Activated CD8-positive, alpha-beta memory T cell treated with anti-CD3 and anti-CD28 coated beads for 4 hours (primary cell): ENCODE measurements at regions not wholly inside any gene's neighbourhood (a gene's known extent, or its start where the extent isn't known, plus 50 kb on each side); places are given as distances from the start of the nearest gene placed in this dataset.
"Not testable (repeated sequence)": the region's sequence is repeated elsewhere in the genome, so short reads cannot be mapped to it uniquely, and the experiment has no call there.

Source experiments
- DNase-seq, 2 donors: peaks; one replicate each; pipeline ENCODE4 v3.0.0-alpha.2; 2020; ENCODE audit warnings: low read depth in 2 of 2

DNA sequence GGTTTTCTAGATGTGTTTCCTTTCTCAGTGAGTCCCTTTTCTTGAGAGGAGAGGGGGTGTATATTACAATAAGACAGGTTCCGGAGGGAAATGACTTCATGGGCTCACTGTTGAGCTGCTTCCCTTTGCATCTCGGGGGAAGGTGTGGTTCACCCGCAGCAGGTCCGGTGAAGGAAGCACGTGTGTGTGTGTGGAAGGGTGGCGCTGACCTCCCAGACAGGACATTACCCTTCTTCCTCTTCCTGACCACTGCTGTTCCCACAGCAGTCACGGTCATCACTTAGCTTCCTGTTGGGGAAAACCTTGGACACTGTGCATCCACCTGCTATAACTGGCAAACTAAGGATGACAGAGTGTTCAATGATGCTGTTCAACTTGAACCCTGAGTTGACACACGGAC is 83.6 kb downstream of the PLEKHG1 start:
- no peak for DNase-seq

DNA sequence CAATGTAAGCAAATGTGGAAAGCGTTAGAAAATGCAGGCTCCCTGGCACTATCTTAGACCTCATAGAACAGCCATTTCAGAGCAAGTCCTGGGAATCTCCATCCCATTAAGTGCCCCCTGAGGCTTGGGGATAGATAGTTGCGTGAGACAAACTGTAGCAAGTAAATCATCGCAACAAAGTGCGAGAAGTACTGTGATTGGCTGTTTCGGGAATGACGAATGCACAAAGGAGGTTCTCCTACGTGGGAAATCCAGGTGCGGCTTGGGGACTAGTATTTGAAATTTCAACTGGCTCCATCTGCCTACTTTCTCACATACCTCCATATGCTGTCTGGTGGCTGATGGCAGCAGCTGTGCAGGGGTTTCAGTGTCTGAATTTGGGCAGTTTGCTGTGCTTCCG is 84.5 kb downstream of the PLEKHG1 start:
- no peak for DNase-seq

DNA sequence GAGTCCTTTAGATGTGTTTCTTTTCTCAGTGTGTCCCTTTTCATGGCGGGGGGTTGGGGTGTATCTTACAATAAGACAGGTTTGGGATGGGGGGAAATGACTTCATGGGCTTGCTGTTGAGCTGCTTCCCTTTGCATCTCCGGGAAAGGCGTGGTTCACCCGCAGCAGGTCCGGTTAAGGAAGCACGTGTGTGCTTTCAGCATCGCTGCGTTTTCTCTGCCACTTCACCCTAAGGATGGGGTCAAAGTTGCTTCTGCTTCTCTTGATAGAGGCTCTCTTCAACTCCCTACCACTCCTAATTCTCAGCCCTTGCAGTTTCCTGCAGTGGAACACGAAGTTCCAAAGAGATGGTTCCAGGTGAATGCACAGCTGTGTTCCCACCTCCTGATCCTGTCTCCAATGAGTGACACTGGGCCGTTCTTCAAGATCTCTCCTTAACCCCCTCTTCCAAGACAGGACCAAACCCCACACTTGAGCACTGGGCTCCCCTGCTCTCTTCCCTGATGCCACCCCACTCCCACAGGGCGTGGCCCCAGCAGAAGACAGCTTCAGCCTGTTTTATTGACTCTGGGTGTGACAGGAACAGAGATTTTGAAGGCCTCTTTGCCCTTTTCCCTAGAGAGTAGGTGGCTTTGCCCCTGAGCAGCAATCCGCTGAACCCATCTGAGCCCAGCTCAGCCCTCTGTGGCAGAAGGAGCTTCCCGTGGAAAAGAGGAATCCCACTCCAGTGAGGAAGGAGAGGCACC is 85.2 kb downstream of the PLEKHG1 start:
- DNase-seq = no peak

DNA sequence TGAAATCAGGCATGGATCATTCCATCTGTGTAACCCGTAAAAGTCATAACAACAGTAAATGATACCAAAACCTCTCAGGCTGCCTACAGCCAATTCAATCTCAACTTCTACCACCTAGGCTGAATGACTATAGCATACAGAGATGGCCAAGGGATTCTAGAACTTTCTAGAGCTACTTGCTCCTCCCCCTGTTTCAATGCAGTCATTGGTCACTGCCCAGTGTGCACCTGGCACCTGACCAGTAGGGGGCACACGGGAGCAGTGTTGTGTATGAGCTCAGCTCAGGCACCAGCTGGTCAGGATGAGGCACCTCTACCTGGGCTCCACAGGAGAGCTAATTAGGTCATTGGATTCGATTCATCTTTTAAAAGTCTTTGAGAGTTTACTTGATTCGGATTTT is 86.2 kb downstream of the PLEKHG1 start:
- no peak for DNase-seq

DNA sequence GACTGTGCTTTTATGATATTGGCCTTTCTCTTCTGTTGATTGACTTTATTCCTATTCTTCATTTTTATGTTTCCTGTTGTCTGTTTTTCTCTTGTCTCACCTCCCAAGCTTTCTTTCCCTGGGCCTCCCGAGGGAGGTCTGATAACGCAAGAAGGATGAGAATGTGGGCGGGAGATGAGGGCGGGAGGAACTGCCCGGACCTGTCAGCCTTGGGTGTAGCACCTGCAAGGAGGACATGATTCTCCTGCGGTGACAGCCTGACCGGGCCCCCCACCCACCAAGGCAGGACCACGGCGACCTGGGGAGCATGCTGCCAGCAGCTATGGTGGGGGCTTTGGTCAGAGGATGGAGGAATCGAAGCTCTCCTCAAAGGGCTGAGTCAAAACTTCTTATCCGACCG is 86.9 kb downstream of the PLEKHG1 start:
- DNase-seq = no peak

DNA sequence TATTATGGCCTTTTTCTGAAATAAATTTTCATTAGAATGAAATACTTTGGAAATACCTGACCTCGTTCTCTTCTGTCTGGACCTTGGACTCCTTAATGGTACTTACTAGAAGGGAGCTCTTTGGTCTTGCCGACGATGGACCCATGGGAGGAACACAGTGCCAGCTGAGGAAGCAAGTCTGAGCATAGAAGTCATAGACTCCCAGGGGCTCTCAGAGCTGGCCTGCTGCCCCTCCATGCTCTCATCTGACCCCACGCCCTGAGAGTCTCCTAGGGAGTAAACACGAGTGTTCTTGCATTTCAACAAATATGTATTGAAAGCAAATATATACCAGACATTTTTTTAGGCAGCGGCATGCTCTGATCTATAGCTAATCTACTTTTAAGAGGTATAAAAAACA is 87.8 kb downstream of the PLEKHG1 start:
- no peak for DNase-seq

DNA sequence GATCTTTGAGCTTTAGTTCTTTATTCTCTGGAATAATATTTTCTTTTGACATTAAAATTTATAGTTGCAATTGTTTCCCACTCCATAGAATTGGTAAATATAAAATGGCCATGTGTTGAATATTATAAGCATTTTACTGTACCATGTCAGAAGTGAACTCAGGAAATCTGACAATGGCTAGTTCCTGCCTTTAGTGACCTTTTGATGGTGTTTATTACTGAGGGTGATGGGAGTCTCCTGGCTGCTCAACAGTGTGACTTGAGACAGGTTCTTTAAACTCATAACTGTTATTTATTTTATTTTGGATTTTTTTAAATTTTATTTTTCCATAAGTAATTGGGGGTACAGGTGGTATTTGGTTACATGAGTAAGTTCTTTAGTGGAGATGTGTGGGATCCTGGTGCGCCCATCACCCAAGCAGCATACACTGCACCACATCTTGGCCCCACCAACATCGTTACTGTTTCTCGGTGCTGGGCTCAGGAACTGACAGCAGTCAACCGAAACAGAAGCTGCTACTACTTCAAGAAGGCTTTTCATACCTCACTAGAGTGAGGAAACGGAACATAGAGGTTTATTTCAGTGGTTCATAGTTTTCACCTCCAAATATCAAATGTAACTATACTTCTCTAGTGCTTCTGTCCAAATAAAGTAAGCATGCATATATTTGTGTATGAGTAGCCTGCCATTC is 90.4 kb downstream of the PLEKHG1 start:
- DNase-seq = no peak

DNA sequence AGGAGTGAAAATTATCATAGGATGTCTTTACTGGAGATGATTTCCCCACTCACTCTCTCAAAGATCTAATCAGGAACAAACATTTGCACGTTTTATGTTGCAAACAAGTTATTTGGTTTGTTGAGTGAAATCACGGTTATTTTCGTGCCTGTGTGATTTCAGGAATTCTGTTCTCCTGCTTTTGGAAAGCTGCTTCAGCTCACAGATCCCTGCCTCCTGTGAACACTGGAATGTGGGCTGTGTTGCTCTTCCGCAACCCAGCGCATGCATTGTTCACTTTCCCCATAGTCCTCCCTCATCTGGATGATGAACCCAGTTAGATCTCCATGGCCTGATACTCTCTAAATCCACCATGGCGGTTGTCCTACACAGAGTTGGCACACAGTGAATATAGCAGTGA is 91.0 kb downstream of the PLEKHG1 start:
- no peak for DNase-seq

DNA sequence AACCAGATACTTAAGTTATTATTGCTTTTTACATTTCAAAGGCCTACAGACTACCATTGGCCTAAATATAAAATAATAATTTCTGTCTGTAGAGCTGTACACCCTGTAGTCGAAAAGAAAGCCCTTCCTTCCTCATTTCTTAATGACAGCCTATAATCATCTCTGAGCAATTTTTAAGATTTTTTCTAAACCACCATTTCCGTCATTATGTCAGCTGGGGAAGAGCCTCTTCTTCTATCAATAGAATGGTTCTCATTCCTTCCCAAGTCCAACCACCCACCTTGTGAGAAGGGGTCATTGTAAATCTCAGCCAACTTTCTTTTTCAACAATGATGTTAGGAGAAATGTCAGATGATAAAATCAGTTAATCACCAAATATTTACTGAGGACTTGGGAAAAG is 91.8 kb downstream of the PLEKHG1 start:
- no peak for DNase-seq

DNA sequence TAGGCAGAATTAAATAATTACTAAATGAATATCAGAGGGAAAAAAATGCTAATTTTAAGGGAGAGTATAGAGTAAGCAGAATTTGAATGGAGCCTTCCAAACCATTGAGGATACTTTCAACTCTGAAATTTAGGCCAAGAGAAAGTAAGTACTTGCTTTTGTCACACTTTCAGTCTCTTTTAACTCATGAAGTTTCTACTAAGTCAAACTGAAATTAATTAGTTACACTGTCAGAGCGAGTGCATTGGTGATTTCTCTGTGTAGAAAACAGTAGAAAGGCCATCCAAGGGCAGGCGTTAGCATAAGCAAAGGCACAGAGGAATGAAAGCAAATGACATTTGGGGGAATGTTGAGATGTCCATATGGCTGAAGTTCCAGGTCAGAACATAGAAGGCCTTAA is 92.9 kb downstream of the PLEKHG1 start:
- DNase-seq = no peak

DNA sequence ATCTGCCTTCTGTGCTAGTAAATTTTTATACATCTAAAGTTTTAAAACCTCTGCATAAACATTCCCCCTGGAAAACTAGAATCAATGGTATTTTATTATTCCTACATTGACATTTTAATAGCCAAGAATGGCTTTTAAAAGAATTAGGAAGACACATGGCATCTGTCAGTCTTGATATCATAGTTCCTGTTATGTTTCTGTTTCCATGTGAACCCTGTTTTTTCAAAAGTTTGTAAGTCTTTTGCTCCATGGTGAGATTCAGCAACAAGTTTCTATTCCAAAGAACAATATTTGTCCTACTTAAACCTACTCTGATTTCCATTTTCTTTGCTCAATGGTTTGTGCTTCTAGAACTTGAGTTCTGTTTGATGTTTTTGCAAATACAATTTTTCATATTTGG is 95.2 kb downstream of the PLEKHG1 start:
- DNase-seq = no peak

DNA sequence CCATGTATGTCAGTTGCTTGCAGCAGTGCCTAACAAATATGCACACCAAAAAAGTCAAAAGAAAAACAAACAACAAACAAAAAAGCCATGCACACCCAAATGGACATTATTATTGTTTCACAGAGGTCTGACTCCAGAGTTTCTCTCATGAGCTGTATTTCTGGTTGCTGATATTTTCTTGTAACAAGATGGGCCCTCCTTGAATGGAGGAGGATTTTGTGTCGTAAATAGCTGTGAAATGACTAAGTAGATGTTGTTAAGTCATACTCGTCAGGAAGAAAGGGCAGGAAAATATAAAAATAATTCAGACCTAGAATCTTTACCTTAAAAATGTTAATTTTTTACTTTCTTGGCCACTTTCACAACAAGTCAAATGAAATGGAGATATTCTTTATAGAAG is 96.0 kb downstream of the PLEKHG1 start:
- DNase-seq = no peak

DNA sequence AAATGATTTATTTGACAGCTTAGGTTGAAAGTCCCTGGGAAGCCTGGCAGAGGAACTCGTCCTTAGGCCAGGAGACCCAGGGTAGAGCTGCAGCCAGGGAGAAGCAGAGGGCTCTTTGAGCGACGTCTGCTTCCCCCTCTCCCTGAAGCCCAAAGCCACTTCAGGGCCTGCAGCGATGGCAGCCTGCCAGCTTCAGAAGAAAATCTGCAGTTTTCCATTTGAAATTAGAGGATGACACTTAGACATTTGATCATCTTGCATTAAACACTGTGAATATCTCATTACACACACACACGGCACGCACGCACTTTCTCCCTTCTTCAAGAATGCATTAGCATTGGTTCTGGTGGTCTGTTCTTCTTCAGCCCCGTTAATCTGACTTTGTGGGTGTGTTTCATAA is 96.5 kb downstream of the PLEKHG1 start:
- no peak for DNase-seq

DNA sequence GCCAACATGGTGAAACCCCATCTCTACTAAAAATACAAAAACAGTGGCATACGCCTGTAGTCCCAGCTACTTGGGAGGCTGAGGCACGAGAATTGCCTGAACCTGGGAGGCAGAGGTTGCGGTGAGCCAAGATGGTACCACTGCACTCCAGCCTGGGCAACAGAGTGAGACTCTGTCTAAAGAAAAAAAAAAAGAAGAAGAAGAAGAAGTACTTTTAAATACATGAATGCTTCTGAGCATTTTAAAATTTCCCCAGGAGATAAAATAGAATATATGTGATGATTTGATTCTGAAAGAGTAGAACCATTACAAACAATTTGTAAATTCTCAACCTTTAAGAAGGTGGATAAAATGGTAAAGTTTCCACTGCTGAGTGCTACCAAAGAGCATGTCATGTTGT is 97.2 kb downstream of the PLEKHG1 start:
- DNase-seq = not testable (repeated sequence)

DNA sequence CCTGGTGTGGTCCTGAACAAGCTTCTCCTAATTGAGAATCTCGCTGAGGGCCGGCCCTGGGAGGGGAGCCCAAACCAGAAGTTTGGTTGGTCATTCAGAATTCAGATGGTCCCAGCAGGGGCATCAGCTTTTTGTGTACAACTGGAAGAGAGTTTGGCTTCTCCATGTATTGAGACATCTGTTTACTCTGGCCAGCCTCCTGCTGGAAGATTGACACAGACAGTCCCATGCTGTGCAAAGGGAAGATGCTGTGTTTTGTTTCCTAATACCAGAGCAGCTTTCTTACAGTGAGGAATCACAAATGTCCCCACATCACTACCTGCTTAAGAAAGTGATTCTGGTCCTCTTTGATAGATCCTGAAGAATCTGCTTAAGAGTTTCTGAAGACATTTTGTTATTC is 97.8 kb downstream of the PLEKHG1 start:
- no peak for DNase-seq

DNA sequence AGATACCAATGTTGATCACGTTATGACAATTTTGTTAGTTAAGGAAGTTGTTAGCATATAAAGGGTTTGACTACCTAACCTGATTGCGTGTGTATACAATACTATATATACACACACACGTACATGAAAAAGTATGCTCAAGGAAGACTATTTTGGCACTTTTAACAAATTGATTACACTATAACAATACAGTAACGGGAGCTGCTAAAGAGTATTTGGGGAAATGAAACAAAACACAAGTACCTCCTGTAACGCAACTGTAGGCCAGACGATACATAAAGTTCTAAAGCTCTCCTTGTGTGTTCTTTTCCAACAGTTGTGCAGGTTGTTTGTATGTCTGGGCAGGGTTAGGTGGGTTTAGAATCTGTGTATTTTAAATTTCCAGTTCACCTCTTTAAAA is 98.7 kb downstream of the PLEKHG1 start:
- no peak for DNase-seq

DNA sequence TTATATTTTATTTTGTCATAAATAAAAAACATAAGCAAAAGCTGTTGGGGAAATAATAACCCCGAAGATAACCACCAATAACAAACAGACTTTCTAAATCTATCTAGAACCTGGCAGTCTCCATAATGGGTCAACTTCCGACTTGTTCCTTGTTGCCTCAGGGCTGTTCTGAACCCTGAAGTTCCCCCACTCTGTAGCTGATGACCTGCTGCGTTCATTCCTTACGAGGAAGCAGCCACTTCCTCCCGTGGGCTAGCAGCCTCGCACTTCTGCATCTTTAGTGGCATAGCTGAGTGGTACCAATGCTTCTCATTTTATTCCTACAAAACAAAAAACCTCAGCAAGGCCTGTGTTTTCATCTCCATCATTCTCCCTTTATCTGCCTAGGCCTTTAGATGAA is 103.0 kb downstream of the PLEKHG1 start:
- DNase-seq = no peak

DNA sequence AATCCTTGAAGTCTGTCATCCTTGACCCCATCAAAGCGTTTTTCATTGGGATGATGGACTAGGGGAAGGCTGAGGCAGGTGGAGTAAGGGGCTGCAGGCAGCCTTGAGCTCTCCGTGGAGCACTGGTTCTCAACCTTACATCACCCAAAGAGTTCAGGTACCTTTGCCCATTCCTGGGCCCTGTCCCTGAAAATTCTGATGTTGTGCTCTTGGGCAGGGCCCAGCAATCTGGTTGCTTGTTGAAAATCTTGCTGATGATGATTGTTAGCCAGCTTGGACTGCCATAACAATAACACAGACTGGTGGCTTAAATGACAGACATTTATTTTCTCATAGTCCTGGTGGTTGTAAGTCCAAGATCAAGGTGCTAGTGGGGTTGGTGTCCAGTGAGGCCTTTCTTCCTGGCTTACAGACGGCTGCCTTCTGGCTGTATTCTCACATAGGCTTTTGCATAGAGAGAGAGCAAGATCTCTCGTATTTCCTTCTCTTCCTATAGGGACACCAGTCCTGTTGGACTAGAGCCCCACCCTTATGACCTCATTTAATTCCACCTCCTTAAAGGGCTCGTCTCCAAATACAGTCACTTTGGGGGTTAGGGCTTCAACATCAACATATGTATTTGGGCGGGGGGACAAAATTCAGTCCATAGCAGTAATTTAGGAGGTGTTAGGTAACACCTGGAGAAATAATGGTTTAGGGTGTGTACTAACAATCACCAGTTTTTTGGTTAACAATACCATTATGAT is 104.9 kb downstream of the PLEKHG1 start:
- no peak for DNase-seq

DNA sequence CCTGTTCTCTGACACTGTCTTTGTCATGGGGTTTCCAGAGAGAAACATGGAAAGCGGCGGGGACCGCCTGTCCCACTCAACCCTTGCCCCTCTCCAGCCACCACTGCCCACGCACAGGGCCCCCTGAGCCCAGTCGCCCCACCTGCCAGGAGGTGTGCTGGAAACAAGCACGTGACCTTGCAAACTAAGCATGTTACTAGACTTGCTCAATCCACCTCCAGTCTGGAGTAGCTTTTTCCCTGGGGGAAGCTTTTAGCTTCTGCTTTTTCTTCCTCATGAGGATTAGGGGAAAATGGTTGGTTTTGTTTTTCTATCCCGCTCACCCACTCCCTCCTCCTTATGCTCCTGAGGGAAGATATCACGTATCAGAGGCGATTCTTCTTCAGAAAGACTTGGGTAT is 105.7 kb downstream of the PLEKHG1 start:
- no peak for DNase-seq

DNA sequence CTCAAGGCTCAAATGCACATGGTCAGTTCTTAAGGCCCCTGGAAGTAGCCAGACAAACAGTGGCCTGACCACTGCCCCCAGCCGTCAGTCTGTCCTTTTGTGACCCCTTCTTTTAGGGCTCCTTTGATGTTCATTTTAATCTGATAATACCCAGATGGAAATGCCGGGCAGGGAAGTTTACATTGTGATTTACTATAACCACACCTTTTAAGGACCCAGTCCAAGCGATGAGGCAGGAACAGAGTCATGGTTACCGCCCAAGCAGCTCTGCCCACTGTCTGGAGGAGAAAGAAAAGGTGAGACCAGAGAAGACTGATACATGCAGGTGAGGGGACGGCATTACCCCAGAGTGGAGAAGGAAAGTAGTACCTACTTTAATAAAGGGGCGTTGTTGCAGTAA is 110.6 kb downstream of the PLEKHG1 start:
- no peak for DNase-seq

DNA sequence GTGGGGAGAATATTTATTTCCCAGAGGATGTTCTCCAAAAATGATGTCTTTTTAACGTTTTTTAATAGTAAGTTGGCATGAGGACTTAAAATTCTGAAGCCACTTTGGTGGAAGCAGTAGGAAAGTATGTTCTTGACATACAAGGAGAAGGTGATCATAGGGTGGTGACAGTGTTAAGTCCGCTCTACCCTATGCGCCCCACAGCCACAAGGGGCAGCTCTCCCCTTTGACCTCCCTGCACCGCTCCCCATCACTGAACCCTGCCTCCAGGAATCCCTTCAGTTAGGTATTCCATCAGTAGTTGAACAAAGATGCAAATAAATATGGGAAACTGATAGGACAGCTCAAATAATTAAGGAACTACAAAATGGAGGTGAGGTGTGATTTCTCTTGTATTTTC is 111.4 kb downstream of the PLEKHG1 start:
- no peak for DNase-seq

DNA sequence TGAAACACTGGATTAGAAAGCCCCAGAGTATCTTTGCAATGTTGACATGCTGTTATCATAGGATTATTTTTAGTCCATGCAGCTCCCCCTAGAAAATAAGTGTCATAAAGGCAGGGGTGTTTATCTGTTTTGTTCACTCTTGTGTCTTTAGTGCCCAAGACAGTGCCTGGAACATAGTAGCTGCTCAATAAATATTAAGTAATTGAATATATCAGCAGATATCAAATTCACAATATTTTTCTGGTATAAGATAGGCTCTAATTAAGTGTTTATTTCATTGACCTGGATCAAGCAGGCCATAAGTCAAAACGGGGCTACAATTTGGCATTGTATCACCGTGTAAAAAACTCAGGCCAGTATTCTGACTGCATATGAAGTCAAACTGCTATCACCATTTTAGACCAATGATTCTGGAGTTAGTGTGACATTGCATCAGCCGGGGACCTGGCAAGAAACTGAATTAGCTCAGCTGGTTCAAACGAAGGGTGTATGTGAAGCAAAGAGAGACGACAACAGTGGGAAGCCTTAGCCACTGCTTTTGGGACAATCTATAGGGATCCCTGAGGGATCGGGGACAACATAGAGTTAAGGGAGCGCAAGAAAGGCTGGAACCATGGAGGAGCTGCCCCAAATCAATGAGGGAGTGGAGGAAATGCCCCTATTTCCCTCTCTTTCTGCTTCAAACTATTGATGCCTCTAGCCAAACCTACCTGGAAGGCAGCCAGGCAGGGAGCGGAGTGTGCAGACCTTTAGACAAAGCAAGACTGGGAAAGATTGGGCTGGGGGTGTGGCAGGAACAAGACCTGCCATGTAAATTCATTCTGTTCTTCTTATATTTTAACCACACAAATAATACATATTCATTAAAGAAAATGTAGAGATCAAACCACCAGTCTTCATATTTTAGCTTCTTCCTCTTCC is 112.2 kb downstream of the PLEKHG1 start:
- DNase-seq = no peak
